Fibroblast of lung (primary cell): ENCODE measurements at regions not wholly inside any gene's neighbourhood (a gene's known extent, or its start where the extent isn't known, plus 50 kb on each side); places are given as distances from the start of the nearest gene placed in this dataset.

ENCODE experiments used
- DNase-seq, 2 donors: peaks; one replicate each; pipeline versions ENCODE4 v3.0.0 to v3.0.0-alpha.2; 2010; ENCODE audit warnings: low read depth in 2 of 2
- H2AFZ ChIP-seq: 2 replicates; pipeline ENCODE4 v1.5.1; 2012; ENCODE audit warnings: low read length, control low read depth, inconsistent platforms
- H3K27ac ChIP-seq: 2 replicates; pipeline ENCODE4 v1.5.1; 2011; ENCODE audit warnings: low read length, control low read depth; ENCODE audit not compliant: insufficient read depth
- H3K27me3 ChIP-seq: 2 replicates; pipeline ENCODE4 v1.5.1; 2011; ENCODE audit warnings: mild to moderate bottlenecking, low read length; ENCODE audit not compliant: control insufficient read depth, insufficient read depth
- H3K36me3 ChIP-seq: 2 replicates; pipeline ENCODE4 v1.5.1; 2011; ENCODE audit warnings: low read length; ENCODE audit not compliant: control insufficient read depth, insufficient read depth
- H3K4me1 ChIP-seq: 2 replicates; pipeline ENCODE4 v1.5.1; 2011; ENCODE audit warnings: low read length; ENCODE audit not compliant: control insufficient read depth, insufficient read depth; ENCODE audit errors: extremely low read depth
- H3K4me2 ChIP-seq: 2 replicates; pipeline ENCODE4 v1.5.1; 2011; ENCODE audit warnings: low read length, control low read depth; ENCODE audit not compliant: insufficient read depth; ENCODE audit errors: extremely low read depth
- H3K4me3 ChIP-seq, 4 experiments: fragments of 200-600 bp in 1 of 4; sonication (generic) in 1 of 4; replicated peaks in 1 of 4; 2 replicates each; pipeline ENCODE4 v1.5.1; 2011 to 2016; ENCODE audit warnings: low read length in 4 of 4, low read depth in 3 of 4, mild to moderate bottlenecking in 3 of 4, control low read depth in 2 of 4, inconsistent platforms in 1 of 4, mixed read lengths in 1 of 4; ENCODE audit not compliant: insufficient read depth in 1 of 4; ENCODE audit errors: control extremely low read depth in 1 of 4
- H3K79me2 ChIP-seq: 2 replicates; pipeline ENCODE4 v1.5.1; 2012; ENCODE audit warnings: mild to moderate bottlenecking, low read length, inconsistent platforms; ENCODE audit not compliant: control insufficient read depth, insufficient read depth
- H3K9ac ChIP-seq: 2 replicates; pipeline ENCODE4 v1.5.1; 2011; ENCODE audit warnings: mild to moderate bottlenecking, low read length, control low read depth; ENCODE audit not compliant: insufficient read depth
- H3K9me3 ChIP-seq: 2 replicates; pipeline ENCODE4 v1.5.1; 2012; ENCODE audit warnings: low read depth, low read length; ENCODE audit not compliant: control insufficient read depth, insufficient read depth
- H4K20me1 ChIP-seq: 2 replicates; pipeline ENCODE4 v1.5.1; 2011; ENCODE audit warnings: low read length; ENCODE audit not compliant: control insufficient read depth, insufficient read depth; ENCODE audit errors: extremely low read depth
- EZH2 ChIP-seq: IDR thresholded peaks from 2 replicates; pipeline ENCODE4 v1.5.1; 2012; ENCODE audit warnings: low read length, control low read depth, mild to moderate bottlenecking; ENCODE audit errors: missing control alignments
- TF ChIP-seq, protein P1 (sequence below), 2 donors: IDR thresholded peaks in 1 of 2; conservative IDR thresholded peaks in 1 of 2; 1 replicate in 1 of 2; 2 replicates in 1 of 2; pipeline ENCODE4 v1.5.1; 2011 to 2012; ENCODE audit warnings: low read length in 2 of 2, control low read depth in 1 of 2, inconsistent platforms in 1 of 2, low read depth in 1 of 2, mild to moderate bottlenecking in 1 of 2

DNA sequence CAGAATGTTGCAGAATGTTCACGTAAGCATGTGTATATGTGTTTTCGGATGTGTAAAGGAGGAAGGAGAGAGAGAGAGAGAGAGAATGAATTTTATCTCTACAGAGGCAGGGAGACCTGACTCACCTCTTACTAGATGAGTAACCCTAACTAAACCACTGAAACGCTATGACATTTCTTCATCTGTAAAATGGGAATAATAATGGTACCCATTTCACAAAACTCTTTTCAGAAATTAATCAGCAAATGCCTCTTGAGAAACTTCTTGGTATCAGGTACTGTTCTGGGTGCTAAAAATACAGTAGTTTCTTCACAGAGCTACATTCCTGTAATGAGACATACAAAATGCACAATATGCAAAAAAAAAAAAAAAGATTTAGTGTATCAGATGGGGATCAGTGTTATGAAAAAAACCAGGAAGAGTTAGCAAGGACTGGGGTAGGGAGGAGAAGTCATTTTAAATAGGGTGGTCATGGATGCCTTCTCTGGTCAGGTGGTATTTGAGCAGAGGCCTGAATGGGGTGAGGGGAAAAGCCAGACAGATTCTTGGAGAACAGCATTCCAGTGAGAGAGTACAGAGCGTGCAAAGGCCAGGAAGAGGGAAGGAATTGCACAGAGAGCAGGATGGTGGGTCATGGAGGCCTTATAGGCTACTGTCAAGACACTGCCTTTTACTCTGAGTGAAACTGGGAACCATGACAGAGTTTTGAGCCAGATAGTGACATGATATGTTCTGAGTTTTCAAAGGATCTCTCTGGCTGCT lies 84.9 kb upstream of the SPANXB1 start:
- TF ChIP-seq, protein P1, sequence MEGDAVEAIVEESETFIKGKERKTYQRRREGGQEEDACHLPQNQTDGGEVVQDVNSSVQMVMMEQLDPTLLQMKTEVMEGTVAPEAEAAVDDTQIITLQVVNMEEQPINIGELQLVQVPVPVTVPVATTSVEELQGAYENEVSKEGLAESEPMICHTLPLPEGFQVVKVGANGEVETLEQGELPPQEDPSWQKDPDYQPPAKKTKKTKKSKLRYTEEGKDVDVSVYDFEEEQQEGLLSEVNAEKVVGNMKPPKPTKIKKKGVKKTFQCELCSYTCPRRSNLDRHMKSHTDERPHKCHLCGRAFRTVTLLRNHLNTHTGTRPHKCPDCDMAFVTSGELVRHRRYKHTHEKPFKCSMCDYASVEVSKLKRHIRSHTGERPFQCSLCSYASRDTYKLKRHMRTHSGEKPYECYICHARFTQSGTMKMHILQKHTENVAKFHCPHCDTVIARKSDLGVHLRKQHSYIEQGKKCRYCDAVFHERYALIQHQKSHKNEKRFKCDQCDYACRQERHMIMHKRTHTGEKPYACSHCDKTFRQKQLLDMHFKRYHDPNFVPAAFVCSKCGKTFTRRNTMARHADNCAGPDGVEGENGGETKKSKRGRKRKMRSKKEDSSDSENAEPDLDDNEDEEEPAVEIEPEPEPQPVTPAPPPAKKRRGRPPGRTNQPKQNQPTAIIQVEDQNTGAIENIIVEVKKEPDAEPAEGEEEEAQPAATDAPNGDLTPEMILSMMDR (conservative IDR thresholded peaks at IDR 0.05 in 1 of 2, IDR thresholded peaks at IDR 0.05 in 1 of 2; ENCODE audit: low read depth in 1 of 2, low read length in 2 of 2) = no peak
- no peak for TF ChIP-seq EZH2
- Histone ChIP-seq H3K9me3 (no peaks in the 10 kb centered on the region), H3K9ac (no peak overlapping the region), H2AFZ (no peak overlapping the region), H3K4me3 (no peak overlapping the region), H4K20me1 (no peaks in the 10 kb centered on the region), H3K4me2 (no peak overlapping the region), H3K36me3 (no peaks in the 10 kb centered on the region), H3K27ac (no peak overlapping the region), H3K79me2 (no peaks in the 10 kb centered on the region), H3K27me3 (no peaks in the 10 kb centered on the region), H3K4me1 (no peaks in the 10 kb centered on the region)
- DNase-seq = no peak

DNA sequence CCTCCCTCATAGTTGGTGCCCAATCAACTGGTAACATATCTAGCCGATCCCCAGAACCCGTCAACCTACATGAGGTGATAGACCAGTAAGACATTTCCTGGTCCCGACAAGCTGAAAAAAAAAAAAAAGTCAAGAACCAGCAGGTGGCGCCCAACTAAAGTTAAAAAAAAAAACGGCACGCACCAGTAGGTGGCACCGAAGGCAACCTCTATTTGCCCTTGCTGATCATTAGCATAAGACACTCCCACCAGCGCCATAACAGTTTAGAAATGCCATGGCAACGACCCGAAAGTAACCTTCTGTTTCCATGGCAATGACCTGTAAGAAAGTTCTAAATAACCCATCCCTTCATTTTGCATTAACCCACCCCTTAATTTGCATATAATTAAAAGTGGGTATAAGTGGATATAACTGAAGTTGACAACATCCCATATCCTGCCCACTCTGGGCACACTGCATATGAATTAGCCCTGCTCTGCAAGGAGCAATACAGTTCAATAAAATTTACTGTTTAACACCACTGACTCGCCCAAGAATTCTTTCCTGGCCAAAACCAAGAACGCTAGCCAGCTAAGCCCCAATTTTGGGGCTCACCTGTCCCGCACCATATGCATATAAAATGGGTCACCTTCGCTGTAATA lies 83.9 kb upstream of the SPANXB1 start:
- no peak overlapping the region for H2AFZ ChIP-seq
- H4K20me1 ChIP-seq = no peaks in the 10 kb centered on the region
- H3K79me2 ChIP-seq = no peaks in the 10 kb centered on the region
- H3K9ac ChIP-seq = no peak overlapping the region
- no peak for TF ChIP-seq EZH2
- TF ChIP-seq, protein P1 (conservative IDR thresholded peaks at IDR 0.05 in 1 of 2, IDR thresholded peaks at IDR 0.05 in 1 of 2; ENCODE audit: low read depth in 1 of 2, low read length in 2 of 2) = peak; percentile 50 to 53
- no peaks in the 10 kb centered on the region for H3K27me3 ChIP-seq
- DNase-seq = peak; percentile 57 to 70
- H3K9me3 ChIP-seq = no peaks in the 10 kb centered on the region
- no peaks in the 10 kb centered on the region for H3K36me3 ChIP-seq
- H3K27ac ChIP-seq = no peak overlapping the region
- H3K4me2 ChIP-seq = no peak overlapping the region
- H3K4me3 ChIP-seq = no peak overlapping the region
- H3K4me1 ChIP-seq = no peaks in the 10 kb centered on the region

DNA sequence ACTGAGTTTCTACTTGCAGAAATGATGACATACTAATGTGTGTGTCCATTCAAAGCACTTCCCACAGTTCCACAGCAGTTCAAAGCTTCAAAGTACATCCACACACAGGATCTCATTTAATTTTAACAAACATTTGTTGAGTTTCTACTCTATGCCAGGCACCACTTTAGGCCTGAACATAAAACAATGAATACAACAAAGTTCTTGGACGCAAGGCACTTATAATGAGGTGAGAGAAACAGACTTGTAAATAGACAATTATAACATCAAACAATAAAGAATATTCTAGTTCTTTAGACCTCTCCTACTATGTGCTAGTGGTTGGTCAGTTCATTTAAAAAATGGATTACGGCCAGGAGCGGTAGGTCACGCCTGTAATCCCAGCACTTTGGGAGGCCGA lies 82.0 kb upstream of the SPANXB1 start:
- H3K27me3 ChIP-seq = no peaks in the 10 kb centered on the region
- H3K36me3 ChIP-seq = no peaks in the 10 kb centered on the region
- no peak overlapping the region for H2AFZ ChIP-seq
- H3K9me3 ChIP-seq = no peaks in the 10 kb centered on the region
- H3K4me3 ChIP-seq = no peak overlapping the region
- no peaks in the 10 kb centered on the region for H3K4me1 ChIP-seq
- no peak for TF ChIP-seq EZH2
- TF ChIP-seq, protein P1 (conservative IDR thresholded peaks at IDR 0.05 in 1 of 2, IDR thresholded peaks at IDR 0.05 in 1 of 2; ENCODE audit: low read depth in 1 of 2, low read length in 2 of 2) = no peak
- DNase-seq = no peak
- no peak overlapping the region for H3K4me2 ChIP-seq
- no peak overlapping the region for H3K27ac ChIP-seq
- no peaks in the 10 kb centered on the region for H4K20me1 ChIP-seq
- no peaks in the 10 kb centered on the region for H3K79me2 ChIP-seq
- H3K9ac ChIP-seq = no peak overlapping the region
